OCI-LY7 (cell line): ENCODE measurements at regions not wholly inside any gene's neighbourhood (a gene's known extent, or its start where the extent isn't known, plus 50 kb on each side); places are given as distances from the start of the nearest gene placed in this dataset.

Source experiments
- BruUV-seq: library from RNA; stranded (reverse); fragments of 400-500 nt; replicated peaks from 2 replicates; lab custom pipeline; 2021; lab: Mats Ljungman, UMichigan
- CTCF ChIA-PET: fragments of 300-600 bp; sonication (Branson Sonifier 250); formaldehyde crosslinking; loops from one replicate; lab custom pipeline; 2022; ENCODE audit warnings: antibody characterized with exemption; ENCODE audit not compliant: unreplicated experiment; lab: Charles Lee
- POLR2A ChIA-PET: fragments of 300-600 bp; sonication (Branson Sonifier 250); formaldehyde crosslinking; loops from one replicate; lab custom pipeline; 2022; ENCODE audit warnings: antibody characterized with exemption; lab: Charles Lee
- DNase-seq: peaks from one replicate; pipeline ENCODE4 v3.0.0-alpha.2; 2015; ENCODE audit warnings: low spot score
- H2AFZ ChIP-seq: fragments of 200-600 bp; sonication (generic), shearing (Covaris generic); 2 replicates; pipeline ENCODE4 v1.6.1; 2014; ENCODE audit warnings: mild to moderate bottlenecking, antibody characterized with exemption, low read length, moderate library complexity
- H3K27ac ChIP-seq: fragments of 200-600 bp; sonication (generic); 2 replicates; pipeline ENCODE4 v1.5.1; 2014; ENCODE audit warnings: mixed run types, low read depth, mild to moderate bottlenecking, moderate library complexity, low read length, inconsistent platforms; ENCODE audit not compliant: poor library complexity, severe bottlenecking
- H3K36me3 ChIP-seq: fragments of 200-600 bp; sonication (generic); 2 replicates; pipeline ENCODE4 v1.6.1; 2014; ENCODE audit warnings: mild to moderate bottlenecking, antibody characterized with exemption, low read length, moderate library complexity, mixed read lengths; ENCODE audit not compliant: insufficient read depth
- H3K4me1 ChIP-seq: fragments of 200-600 bp; sonication (generic); 2 replicates; pipeline ENCODE4 v1.5.1; 2014; ENCODE audit warnings: mild to moderate bottlenecking, low read length; ENCODE audit not compliant: insufficient read depth, poor library complexity, severe bottlenecking
- H3K4me2 ChIP-seq: fragments of 200-600 bp; sonication (generic); 2 replicates; pipeline ENCODE4 v1.6.1; 2014; ENCODE audit warnings: mild to moderate bottlenecking, low read length
- H3K4me3 ChIP-seq: fragments of 200-600 bp; sonication (generic); 2 replicates; pipeline ENCODE4 v1.5.1; 2014; ENCODE audit warnings: mild to moderate bottlenecking, low read depth, low read length; ENCODE audit not compliant: poor library complexity, severe bottlenecking
- H3K79me2 ChIP-seq: fragments of 200-600 bp; sonication (generic); 2 replicates; pipeline ENCODE4 v1.6.1; 2016; ENCODE audit warnings: low read depth, mild to moderate bottlenecking, low read length, moderate library complexity, mixed read lengths; ENCODE audit not compliant: insufficient read depth
- H3K9me2 ChIP-seq: fragments of 200-600 bp; sonication (generic); 2 replicates; pipeline ENCODE4 v1.6.1; 2016; ENCODE audit warnings: mild to moderate bottlenecking, low read length, mixed read lengths; ENCODE audit not compliant: insufficient read depth
- H3K9me3 ChIP-seq: fragments of 200-600 bp; sonication (generic); 2 replicates; pipeline ENCODE4 v1.6.1; 2014; ENCODE audit warnings: mild to moderate bottlenecking, mixed run types, low read length, mixed read lengths
- H4K20me1 ChIP-seq: fragments of 200-600 bp; sonication (generic); 2 replicates; pipeline ENCODE4 v1.6.1; 2014; ENCODE audit warnings: mild to moderate bottlenecking, antibody characterized with exemption, low read length, moderate library complexity, mixed read lengths; ENCODE audit not compliant: insufficient read depth
- CTCF ChIP-seq: fragments of 200-600 bp; sonication (generic); conservative IDR thresholded peaks from 2 replicates; pipeline ENCODE4 v1.5.1; 2014; ENCODE audit warnings: mild to moderate bottlenecking, antibody characterized with exemption, low read length, moderate library complexity, mixed read lengths
- EZH2phosphoT487 ChIP-seq: fragments of 200-600 bp; sonication (generic); IDR thresholded peaks from 2 replicates; pipeline ENCODE4 v1.6.1; 2018; ENCODE audit warnings: low read depth, borderline replicate concordance, mild to moderate bottlenecking, mixed run types, antibody characterized with exemption, low read length, moderate library complexity, mixed read lengths
- intact Hi-C: fragments of 100-400 bp; cut with micrococcal nuclease; formaldehyde crosslinking; loops from one replicate; pipeline ENCODE4 v1.10.0; 2022; ENCODE audit not compliant: unreplicated experiment

- BruUV-seq, result no TSS peak
- POLR2A ChIA-PET, result no interaction called here
These were observed 80.3 kb upstream of the PGBD5 start for GRCh38 chr1:230506451-230506850.

DNA sequence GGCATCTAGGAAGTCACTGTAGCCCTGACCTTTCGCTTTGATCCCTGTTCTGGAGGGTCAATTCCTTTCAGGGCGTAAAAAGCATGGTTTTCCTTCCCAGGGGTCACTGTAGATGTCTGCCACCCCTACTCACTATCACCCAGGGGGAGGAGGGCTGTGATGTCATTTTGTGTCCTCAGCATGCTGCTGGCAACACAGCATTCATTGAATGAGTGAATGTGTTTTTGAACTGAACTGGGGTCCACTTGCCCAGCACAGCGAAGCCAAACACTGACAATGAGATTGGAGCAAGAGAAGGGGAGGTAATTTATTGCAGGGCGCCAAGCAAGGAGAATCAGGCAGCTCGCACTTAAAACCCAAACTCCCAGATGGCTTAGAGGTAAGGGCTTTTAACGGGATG lies 78.2 kb upstream of the PGBD5 start:
- no peak overlapping the region for H3K4me2 ChIP-seq
- no TSS peak for BruUV-seq
- DNase-seq, result no peak

More at GRCh38 chr1:230506451-230506850, 80.3 kb upstream of the PGBD5 start:
- no peak for DNase-seq
- Histone ChIP-seq H2AFZ (no peak overlapping the region), H3K4me3 (no peak overlapping the region), H3K4me1 (peaks cover 6% of the 10 kb centered on the region), H3K36me3 (no peaks in the 10 kb centered on the region), H3K79me2 (no peaks in the 10 kb centered on the region), H4K20me1 (no peaks in the 10 kb centered on the region), H3K27ac (no peak overlapping the region), H3K9me2 (no peaks in the 10 kb centered on the region), H3K4me2 (no peak overlapping the region), H3K9me3 (peaks cover 6% of the 10 kb centered on the region; the same call in 1 of the 2 replicates)
- CTCF ChIA-PET, result no interaction called here
- intact Hi-C loops, result no loop called here
- TF ChIP-seq CTCF (no peak), EZH2phosphoT487 (no peak)

More for the DNA sequence above, 78.2 kb upstream of the PGBD5 start:
- Histone ChIP-seq H3K36me3 (no peaks in the 10 kb centered on the region), H3K4me3 (no peak overlapping the region), H3K79me2 (no peaks in the 10 kb centered on the region), H3K9me2 (no peaks in the 10 kb centered on the region), H2AFZ (no peak overlapping the region), H3K9me3 (peaks cover 6% of the 10 kb centered on the region; the same call in 1 of the 2 replicates), H3K27ac (no peak overlapping the region), H3K4me1 (peaks cover 6% of the 10 kb centered on the region), H4K20me1 (no peaks in the 10 kb centered on the region)
- ChIA-PET POLR2A (interaction anchor here (0.6 kb wide), 1 partner anchor 90 kb away, joined by 3 read pairs; no protein-coding TSS in a partner anchor), CTCF (no interaction called here)
- intact Hi-C loops, result no loop called here
- TF ChIP-seq EZH2phosphoT487, result no peak
- no peak for TF ChIP-seq CTCF
